Activated CD8-positive, alpha-beta memory T cell treated with anti-CD3 and anti-CD28 coated beads for 4 hours (primary cell): ENCODE measurements at regions not wholly inside any gene's neighbourhood (a gene's known extent, or its start where the extent isn't known, plus 50 kb on each side); places are given as distances from the start of the nearest gene placed in this dataset.
"Not testable (repeated sequence)": the region's sequence is repeated elsewhere in the genome, so short reads cannot be mapped to it uniquely, and the experiment has no call there.

Experiments
- DNase-seq, 2 donors: peaks; one replicate each; pipeline ENCODE4 v3.0.0-alpha.2; 2020; ENCODE audit warnings: low read depth in 2 of 2

- DNase-seq, result no peak
Measured at GRCh38 chr1:47522935-47523834, 85.3 kb downstream of the FOXD2 start.

DNA sequence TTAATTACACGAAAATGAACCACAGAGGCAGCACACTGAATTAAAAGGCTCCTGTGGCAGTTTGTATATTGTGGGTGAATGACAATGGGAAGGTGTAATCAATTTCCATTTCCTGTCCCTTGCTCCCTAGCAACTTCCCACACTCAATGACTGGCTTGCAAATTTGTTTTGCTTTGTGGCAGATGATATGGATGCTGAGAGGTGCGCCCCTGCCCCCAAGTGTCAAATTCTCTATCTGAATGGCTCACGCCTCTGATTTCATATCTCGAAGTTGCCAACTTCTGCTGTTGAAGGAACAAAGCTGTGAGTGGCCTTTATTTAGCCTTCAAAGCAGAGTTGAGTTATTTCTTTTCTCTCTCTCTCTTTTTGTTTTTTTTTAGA lies 86.0 kb downstream of the FOXD2 start:
- DNase-seq, result no peak

- no peak for DNase-seq
Measured at GRCh38 chr1:47524272-47524671, 86.4 kb downstream of the FOXD2 start.

DNA sequence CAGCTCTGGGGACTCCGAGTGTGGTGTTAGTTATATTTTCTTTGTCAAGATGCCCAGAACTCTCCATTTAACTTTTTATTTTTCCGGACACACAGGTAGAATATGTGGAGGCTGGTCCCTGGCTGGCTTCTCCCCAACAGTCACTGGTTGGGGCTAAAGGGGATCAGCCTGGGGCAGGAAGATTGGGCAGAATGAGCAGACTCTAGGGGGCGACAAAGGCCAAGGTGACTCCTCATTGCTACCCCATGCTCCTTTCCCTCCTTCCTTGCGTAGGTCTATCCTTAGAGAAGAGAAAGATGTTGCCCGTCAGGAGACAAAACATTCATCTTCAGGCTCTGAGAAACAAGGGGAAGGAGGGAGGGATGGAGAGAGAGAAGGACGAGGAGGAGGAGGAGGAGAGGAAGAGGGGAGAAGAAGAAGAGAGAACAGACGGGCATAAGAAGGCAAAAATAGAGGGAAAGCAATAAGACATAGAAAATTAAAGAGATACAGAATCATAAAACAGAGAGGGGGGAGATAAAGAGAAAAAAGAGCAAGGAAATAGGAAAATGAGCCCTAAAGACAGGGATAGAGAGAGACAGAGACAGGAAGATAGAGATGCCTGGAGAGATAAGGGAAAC lies 89.9 kb downstream of the FOXD2 start:
- DNase-seq, result no peak

- DNase-seq, result no peak
Measured at GRCh38 chr1:47529520-47530098, 91.8 kb downstream of the FOXD2 start.

DNA sequence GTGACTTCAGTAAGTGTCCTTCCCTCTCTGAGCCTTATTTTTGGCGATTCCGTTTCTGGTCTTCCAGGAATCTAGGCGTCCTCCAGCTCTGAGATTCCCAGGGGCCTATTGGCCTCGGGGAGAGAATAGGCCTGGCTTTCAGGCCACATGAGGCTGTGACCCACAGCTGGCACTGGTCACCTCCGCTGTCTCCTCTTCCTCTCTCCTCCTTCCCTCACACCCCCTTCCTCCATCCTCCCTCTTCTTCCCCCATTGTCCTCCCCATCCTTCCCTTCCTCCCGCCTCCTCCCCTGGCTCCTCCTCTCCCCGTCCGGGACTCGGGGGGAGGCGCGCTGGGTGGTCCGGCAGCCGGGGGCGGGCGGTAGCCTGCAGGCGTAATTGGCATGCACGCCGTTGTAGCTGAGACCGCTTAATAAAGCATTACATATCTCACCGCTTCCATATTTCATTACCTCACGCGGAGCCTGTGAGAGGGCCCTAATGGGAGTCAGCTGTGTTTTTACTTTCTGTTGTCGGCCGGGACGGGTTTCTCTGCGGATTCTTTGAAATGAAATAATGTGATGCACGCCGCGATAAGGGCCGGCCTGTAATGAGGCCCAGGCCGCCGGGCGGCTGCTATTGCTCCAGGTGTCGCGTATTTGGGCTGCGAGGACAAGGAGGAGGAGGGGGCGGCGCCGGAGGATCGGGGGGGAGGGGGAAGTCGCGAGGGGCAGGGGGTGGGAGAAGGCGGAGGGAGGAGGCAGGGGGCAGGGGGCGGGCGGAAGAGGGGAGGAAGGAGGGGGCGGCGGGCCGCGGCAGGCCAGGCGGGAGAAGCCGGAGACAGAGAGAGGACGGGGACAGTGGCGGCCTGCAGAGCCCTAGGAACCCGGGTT lies 95.3 kb downstream of the FOXD2 start:
- no peak for DNase-seq

DNA sequence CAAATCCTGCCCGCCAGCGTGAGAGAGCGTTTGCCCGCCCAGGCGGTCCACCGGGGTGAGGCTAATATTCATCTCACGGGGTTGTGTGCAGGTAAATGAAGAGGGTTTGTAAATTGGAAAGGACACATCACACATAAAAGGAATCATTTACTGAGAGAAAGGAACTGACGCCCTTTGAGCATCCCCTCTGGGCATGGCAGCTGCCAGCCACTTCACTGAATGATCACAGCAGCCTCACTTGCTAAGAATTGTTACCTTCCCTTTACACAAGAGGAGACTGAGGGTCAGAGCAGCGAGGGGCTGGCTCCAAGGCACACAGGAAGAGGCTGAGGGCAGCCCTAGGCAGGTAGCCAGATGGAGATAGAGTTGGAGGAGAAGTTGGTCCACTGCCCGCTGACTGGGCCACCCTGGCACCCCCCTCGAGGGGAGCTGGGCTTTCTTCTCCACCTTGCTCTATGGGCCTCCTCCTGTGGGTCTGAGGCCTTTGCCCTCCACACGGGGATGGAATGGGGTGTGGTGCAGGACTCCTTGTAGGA lies 96.0 kb downstream of the FOXD2 start:
- DNase-seq, result no peak

- DNase-seq, result no peak
Measured at GRCh38 chr1:47534436-47534835, 96.6 kb downstream of the FOXD2 start.

- DNase-seq, result no peak
Measured at GRCh38 chr1:47536646-47537118, 98.8 kb downstream of the FOXD2 start.

DNA sequence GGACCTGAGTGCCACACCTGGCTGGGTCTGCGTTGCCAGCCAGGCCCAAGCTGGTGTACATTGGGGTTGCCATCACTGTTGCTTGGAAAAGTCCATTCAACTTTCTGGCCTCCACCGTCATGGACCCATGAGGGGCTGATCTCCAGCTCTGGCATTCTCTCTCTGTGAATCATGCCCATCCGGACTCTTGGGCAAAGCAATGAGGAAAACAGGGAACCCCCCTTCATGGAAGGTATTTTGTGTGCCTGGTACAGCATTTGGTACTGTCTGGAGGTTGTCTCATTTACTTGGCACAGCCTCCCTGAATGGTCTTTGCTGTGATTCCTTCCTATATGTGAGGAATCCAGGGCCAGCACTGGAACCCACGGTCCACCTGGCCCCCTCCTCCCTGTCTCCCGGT lies 99.4 kb downstream of the FOXD2 start:
- no peak for DNase-seq

DNA sequence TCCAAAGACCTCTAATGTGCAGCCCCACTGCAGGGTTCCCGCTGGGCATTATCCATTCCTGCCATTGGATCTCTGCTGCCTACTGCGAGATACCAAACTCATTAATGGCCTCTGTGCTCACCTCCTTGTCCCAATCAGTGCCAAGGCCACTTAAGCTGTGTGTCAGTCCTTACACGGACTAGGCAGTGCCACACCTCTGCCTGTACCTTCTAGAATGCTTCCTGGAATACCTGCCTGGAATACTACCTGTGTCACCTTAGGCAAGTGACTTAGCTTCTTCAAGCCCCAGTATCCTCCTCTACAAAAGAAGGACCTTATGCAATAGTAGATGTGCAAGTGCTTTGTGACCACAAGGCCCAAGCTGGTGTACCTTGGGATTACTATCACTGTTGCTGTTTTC lies 100.1 kb downstream of the FOXD2 start:
- DNase-seq, result no peak

GRCh38 chr1:47538530-47538929 lies 100.7 kb downstream of the FOXD2 start:
- DNase-seq, result not testable (repeated sequence)

DNA sequence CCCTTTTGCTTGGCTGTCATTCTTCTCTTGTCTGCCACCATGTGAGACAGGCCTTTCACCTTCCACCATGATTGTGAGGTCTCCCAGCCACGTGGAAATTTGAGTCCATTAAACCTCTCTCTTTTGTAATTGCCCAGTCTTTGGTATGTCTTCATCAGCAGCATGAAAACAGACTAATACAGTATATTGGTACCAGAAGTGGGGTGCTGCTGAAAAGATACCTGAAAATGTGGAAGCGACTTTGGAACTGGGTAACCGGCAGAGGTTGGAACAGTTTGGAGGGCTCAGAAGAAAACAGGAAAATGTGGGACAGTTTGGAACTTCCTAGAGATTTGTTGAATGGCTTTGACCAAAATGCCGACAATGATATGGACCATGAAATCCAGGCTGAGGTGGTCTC lies 103.9 kb downstream of the FOXD2 start:
- not testable (repeated sequence) for DNase-seq

- not testable (repeated sequence) for DNase-seq
Measured at GRCh38 chr1:47543089-47543488, 105.2 kb downstream of the FOXD2 start.

- DNase-seq, result no peak
Measured at GRCh38 chr1:47545912-47546483, 108.2 kb downstream of the FOXD2 start.

DNA sequence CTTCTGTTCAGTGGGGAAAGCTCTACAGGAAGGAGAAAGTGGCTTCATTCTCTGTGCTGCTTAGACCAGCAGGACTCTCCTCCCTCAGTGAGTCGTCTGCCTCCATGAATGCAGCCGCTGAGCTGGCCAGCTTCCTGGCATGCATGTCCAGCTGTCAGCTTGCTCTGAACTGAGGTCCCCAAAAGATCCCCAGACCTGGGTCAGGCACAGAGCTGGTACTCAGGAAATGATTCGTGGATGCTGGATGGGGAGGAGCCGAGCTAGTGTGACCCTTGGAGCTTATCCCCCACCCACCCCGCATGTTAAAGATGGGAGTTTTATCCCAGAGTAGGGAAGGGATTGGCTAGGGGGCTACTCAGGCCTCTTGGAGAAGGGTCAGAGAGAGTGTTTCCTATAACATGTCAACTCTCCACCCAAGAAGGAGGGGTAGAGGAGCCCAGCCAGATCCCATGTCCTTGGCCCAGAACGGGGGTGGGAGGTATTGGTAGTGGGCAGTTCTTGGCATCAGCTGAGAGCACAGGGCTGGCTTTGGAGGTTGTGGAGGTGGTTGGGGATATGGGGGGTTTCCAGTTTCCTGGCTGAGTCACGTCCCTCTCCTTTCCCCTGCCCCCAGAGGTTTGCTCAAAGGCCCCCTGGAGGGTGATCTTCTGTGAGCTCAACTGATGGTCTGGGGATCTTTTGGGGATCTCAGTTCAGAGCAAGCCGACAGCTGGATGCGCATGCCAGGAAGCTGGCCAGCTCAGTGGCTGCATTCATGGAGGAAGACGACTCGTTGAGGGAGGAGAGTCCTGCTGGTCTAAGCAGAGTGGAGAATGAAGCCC lies 110.1 kb downstream of the FOXD2 start:
- DNase-seq, result no peak

- no peak for DNase-seq
Measured at GRCh38 chr1:47548637-47549036, 110.8 kb downstream of the FOXD2 start.

GRCh38 chr1:47549532-47549931 lies 111.7 kb downstream of the FOXD2 start:
- DNase-seq, result no peak

DNA sequence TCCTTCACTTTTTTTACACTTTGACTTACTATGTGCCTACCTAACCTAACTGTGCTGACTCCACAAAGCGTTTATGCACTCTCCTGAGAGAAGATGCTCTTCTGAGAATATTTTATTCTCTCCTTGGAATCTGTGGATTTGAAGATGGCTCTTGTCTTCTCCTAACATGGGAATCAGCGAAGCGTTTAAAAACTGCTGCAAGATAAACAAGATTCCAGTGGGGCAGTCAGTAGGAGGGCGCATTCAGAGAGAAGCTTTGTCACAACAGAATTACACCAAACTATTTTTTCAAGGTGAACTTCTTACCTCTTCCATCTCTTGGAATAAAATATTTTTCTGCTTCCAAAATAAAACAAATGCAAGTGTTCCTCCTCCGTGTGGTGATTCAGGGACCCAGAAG lies 113.1 kb downstream of the FOXD2 start:
- no peak for DNase-seq

GRCh38 chr1:47551971-47552528 lies 114.2 kb downstream of the FOXD2 start:
- DNase-seq, result no peak
